ENCODE measurements at regions not wholly inside any gene's neighbourhood (a gene's known extent, or its start where the extent isn't known, plus 50 kb on each side); places are given as distances from the start of the nearest gene placed in this dataset.

DNA sequence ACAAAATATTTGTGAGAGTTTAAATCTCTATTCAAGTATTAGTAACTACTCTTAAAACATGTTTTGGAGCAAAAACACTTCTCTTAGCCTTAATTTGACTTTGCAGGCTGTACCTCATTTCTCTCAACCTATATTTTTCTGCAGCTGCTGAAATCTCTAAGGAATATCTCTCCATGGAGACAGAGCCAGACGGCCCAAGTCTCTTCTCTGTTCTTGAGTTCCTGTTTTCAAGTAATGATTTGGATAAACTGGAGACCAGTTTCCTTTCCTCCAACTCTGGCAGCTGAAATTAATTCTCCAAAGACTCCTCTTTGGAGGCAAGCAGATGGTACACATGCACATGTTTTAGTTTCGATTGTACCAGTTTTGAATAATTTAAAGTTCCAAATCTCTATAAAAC lies 659.7 kb upstream of the NEGR1 start:
- DNase-seq (ENCODE audit: low read depth, low spot score), result no peak

DNA sequence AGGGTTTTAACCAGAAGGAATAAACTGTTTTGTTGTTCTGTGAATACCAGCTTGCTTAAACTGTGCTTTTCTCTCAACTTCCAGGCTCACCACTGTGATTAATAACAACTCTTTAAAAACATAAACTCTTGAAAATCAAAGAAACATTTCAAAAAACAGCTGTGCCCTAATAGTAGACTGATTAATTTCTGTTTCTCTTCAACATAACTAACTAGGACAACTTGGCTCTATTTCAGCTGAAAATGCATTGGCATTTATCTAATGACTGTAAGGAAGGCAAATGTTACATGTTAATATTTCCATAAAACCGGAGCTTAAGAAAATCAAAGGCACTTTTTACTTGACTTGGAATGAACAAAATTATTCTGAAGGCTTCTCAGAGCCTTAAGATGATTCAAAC lies 656.1 kb upstream of the NEGR1 start:
- no peak for DNase-seq (ENCODE audit: low read depth, low spot score)

DNA sequence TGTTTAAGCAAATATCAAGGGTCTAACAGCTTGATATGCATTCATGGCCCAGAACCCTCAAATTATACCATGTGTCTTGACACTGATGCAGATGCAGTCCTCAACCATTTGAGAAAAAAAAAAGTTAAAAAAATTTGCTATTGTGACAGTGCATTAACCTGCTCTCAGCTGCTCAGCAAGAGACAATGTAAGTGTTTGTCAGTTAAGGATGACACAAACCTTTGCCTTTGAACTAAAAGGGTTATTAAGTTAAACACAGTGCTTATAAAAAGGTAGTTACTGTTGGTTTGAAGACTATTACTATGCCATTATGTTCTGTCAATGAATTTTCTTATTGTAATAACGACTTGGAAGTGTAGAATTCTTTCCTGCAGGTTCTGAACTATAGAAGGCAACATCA lies 655.6 kb upstream of the NEGR1 start:
- no peak for DNase-seq (ENCODE audit: low read depth, low spot score)

DNA sequence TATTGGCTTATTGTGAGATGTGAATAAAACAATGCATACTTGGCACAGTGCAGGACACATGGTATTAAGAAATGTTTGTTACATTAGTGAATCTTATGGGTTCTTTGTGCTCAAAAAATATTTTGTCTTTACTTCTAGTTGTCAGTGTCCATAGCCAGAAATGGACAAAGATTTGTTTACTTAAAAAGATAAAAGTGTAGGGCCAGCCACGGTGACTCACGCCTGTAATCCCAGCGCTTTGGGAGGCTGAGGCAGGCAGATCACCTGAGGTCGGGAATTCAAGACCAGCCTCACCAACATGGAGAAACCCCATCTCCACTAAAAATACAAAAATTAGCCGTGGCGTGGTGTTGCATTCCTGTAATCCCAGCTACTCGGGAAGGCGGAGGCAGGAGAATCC lies 654.6 kb upstream of the NEGR1 start:
- DNase-seq (ENCODE audit: low read depth, low spot score), result no peak

DNA sequence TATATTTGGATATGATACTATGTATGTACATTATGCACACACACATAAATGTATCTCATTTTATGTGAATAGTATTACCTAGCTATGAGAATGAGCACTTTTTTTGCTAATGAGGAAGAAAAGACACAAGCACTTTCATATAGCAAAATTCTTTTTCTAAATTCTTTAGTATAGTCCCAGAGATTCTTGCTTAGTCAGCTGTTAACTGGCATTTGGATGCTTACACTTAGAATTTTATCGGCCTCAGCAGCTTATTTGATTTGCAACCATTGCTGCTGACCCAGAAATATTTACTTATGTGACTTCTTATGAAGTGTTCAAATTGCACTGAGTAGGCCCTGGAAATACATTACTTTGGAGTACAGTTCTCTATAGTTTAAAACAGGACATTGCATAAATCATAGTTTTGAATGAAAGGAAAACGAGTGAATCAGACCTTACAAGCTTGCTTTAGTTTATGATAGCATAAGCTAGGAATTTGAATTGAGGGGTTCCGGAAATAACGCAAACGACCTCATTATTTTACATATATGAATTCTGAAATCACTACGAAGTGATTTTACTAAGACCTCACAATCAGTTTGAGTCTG lies 653.9 kb upstream of the NEGR1 start:
- DNase-seq (ENCODE audit: low read depth, low spot score), result no peak

DNA sequence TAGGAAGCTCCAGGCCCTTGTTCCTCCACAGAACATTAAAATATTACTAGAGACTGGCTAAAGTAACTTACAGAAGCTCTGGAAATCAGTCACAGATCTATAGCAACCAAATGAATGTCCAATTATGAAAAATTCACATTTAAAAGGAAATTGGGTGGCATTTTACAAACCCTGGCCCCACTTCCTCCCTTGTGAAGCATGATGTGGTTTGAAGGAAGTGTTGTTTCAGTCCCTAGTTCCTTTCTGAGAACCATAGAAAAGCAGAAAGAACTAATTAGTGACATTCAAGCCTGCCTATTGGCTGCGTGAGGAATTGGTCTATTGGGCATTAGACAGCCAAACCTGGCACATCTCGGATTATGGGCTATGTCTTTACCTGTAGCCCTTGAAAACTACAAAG lies 649.7 kb upstream of the NEGR1 start:
- no peak for DNase-seq (ENCODE audit: low read depth, low spot score)

DNA sequence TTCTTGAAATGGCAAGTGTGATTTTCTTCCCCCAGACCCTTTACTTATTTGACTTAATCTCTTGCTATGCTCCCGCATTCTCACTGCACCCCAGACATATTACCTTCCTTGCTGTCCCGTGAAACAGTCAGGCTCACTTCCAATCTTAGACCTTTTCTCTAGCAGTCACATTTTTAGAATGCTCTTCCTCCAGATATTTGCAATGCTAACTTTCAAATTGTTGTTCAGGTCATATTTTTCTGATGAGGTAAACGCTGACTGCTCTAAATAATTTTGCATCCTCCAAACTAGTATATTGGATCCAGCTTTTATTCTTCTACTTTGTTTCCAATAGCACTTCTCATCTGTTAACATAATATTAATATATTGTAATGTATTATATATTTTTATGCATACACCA lies 648.2 kb upstream of the NEGR1 start:
- DNase-seq (ENCODE audit: low read depth, low spot score), result no peak

DNA sequence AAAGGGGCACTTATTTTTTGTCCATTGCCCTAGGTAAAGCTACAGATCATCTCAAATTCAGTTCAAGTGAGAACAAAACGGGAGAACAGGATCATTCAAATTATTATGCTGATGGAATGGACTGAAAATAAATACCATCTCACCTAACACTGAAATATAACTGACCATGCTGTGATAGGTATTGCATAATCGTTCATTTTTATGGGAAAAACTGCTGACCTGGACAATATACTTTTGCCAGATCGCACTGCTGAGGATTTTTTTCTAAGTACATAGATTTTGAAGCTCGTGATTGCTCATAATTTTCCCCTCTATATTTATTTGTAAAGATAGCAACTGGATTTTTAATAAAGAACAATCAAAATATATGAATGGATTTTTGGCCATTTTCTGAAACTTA lies 636.6 kb upstream of the NEGR1 start:
- DNase-seq (ENCODE audit: low read depth, low spot score), result no peak

DNA sequence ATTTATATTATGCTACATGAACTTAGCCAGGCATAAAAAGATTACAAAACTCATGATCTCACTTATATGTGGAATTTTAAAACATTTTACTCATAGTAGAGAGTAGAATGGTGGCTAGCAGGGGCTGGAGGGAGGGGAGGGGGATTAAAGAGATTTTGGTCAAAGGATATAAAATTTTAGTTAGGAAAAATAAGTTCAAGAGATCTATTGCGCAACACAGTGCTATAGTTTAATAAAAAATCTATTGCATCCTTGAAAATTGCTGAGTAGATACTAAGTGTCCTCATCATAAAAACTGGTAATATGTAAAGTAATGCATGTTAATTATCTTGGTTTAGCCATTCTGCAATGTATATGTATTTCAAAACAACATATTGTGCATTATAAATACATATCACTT lies 635.6 kb upstream of the NEGR1 start:
- no peak for DNase-seq (ENCODE audit: low read depth, low spot score)

DNA sequence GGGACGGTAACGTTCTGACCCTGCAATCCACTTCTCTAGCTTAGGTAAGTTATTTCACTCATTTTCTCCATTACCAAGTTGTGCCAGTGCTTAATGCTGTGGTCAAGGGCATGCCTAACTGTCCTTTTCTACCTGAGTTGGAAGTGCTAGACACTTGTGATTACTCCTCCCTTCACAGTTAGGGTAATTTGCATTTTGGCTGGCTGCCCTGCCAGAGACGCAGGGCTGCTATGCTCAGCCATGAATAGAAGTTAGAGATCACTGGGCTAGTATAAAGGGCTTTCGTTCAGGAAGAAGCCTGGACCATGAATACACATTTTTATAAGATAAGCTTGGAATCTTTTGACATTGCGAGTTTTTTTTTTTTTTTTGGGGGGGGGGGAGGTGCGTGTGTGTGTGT lies 633.2 kb upstream of the NEGR1 start:
- DNase-seq (ENCODE audit: low read depth, low spot score), result no peak

DNA sequence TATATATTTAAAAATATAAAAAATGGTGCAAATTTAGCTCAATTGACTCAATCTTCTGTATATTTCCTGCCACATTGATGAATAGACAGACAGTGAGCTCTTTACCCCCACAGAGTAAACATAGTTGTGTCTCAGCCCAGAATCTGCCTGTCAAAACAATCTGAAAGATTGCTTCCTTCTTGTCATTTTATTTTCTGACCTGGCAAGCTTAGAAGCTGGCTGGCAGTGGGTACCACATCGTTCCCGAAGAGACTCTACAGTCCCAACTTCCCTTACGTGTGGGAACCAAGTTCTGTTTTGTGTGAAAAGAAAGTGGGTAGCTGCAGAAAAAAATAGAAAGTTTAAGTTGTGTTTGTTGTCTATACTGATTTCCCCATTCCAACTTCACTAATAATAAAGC lies 629.3 kb upstream of the NEGR1 start:
- no peak for DNase-seq (ENCODE audit: low read depth, low spot score)

DNA sequence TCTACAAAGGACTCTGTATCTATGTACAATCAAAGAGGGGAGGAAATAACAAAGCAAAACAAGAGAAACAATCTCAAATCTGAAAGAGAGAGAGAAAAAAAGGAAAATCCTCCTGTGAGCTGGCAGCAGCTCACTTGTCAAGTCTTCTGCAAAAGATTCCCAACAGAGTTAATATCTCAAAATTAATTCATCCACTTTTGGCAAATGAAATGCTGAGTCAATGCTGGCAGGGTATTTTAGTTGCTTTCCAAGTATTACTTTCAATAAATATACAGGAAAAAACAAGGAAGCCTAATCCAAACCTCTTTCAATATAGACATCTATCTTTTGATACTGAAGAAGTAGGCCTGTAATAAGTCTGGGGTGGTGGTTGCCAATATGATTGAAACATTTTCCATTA lies 613.9 kb upstream of the NEGR1 start:
- DNase-seq (ENCODE audit: low read depth, low spot score), result no peak

DNA sequence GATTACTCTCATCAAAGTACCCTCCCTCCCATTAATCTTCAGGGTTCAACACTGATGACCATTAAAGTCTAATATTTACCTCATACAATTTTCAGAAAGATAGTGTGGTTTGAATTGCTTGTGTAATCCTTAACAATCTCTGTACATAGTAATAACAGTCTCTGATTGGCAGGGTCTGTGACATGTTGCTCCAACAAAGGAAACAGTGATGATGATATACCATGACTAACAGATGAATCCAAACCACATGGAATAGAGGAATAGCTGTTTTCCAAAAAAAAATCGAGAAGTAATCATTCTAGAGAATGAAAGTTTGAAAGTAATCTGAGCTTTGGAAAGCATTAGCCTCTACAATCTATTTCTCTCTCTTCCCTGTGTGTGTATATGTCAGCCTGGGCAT lies 610.1 kb upstream of the NEGR1 start:
- no peak for DNase-seq (ENCODE audit: low read depth, low spot score)

DNA sequence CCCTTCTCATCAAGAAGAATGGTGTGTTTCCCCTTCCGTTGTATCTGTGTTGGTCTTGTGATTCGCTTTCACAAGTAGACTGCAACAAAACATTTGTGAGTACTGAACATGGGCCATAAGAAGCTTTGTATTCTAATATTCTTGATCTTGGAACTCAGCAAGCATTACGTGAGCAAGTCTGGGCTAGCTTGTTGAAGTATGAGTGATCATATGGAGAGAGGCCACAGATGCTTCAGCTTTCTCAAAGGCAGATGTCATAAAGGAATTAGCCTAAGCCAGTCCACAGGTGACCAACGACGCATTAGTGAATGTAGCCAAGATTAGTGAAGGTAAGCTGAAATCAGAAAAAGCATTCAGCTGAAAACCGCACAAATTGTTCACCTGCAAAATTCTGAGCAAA lies 609.6 kb upstream of the NEGR1 start:
- no peak for DNase-seq (ENCODE audit: low read depth, low spot score)

DNA sequence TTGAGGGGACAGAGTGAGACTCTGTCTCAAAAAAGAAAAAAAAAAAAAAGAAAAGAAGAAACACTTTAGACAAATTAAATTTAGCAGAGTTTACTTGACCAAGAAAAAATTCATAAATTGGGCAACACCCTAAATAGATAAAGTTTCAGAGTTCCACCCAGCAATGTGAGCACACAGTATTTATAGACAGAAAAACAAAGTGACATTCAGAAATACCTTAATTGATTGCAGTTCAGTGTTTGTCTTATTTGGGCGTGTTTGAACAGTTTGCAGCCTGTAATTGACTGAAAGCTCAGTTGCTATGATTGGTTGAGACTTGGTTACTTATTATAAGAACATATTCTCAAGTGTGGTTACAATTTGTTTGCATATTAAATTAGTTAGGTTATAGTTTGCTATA lies 603.5 kb upstream of the NEGR1 start:
- DNase-seq (ENCODE audit: low read depth, low spot score), result no peak

DNA sequence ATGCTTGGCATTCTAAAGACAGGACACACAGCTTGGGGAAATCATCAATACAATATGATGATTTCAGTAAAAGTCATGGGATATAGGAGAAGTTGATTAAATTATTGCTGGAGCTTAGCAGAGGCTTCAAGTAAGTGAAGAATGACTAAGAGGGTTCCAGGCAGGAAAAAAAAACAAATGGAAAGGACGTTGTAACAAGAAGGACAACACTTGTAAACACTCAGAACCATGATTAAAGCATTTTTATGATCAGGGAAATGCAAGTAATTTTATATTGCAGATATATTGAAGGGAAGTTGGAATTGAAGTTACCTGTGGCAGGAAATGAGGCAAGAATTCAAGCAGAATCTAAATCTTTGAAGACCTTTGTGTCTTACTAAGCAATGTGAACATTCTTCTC lies 602.7 kb upstream of the NEGR1 start:
- no peak for DNase-seq (ENCODE audit: low read depth, low spot score)

DNA sequence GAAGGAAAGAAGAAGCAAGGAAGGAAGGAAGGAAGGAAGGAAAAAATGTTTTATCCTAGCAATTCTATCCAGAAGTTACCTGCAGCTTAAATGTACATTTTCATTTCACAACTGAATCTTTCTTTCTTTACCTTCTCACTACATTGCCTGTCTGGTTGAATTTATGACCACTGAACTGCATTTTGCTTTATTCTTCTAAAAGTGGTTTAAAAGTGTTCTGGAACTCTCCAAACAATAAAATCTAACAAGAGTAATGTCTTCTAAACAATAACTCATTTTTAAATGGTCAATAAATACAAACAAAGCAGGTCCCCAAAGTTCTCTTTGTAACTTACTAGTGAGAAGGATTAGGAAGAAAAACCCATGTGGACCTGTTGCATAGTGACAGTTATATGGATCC lies 587.5 kb upstream of the NEGR1 start:
- DNase-seq (ENCODE audit: low read depth, low spot score), result no peak

DNA sequence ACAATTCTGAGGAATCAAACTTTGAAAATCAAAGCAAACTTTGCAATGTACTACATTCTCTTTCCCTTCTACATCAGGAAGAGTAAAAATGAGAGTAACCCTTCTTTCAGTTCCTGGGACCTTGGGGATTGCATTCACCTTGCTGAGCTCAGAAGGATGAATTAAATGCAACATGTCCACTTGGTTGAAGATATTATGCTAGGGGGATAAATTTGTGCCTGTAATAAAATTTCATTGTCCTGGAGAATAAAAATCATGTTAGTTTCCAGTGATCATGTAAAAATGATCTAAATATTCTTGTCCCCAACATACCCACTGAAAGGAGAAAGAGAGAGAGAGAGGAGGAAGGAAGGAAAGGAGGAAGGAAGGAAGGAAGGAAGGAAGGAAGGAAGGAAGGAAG lies 587.1 kb upstream of the NEGR1 start:
- DNase-seq (ENCODE audit: low read depth, low spot score), result no peak

DNA sequence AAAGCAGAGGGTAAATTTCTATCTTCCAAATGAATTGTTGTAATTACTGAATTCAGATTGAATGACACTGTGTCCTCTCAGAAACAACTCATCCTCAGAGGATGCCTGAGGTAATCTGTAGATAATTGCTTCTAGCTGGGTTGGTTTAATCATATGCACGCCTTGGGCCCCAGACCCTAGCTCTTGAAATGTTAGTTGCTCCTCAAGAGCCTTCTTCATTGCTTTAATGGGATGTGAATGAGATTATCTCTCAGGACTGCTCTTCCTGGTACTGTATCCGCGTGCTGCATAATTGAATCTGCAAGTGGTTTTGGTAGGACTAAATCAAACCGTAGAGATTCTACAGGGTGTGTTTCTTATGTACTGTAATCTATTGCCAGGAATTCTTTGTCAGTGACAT lies 569.3 kb upstream of the NEGR1 start:
- DNase-seq (ENCODE audit: low read depth, low spot score), result no peak

DNA sequence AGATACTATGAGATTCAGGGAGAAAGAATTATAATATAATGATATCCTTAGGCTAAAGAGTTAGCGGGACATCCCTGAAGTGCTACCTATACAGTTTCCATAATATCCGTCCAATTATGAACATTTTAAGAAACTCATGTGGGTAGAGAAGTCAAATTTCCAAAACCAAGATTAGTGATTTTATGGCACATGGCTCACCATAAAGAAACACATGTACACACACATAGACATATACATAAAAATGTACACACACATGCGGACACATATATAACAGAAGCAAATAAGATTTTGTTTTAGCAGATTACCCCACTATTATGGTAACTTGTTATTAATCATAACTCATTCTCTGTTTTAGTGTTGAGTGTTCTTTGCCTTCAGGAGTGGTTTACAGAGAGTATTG lies 566.7 kb upstream of the NEGR1 start:
- DNase-seq (ENCODE audit: low read depth, low spot score), result no peak

DNA sequence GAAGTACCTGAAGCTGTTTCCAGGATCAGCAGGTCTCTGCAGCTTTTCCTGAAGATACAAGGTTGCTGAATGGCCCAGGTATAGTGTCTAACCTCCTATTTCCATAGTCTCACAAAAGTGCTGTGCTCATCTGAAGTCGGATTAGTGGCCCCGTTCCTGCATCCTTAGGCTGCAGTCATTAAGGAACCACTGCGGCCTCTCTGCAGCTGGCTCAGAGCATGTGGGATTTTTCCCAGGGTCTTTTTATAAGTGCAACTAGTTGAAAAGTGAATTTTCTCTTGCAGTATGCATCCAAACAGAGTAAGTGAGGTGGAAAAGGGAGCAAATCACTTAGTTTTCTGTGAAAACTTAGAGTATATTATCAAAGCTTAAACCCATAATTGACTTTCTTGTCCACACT lies 565.3 kb upstream of the NEGR1 start:
- DNase-seq (ENCODE audit: low read depth, low spot score), result no peak

DNA sequence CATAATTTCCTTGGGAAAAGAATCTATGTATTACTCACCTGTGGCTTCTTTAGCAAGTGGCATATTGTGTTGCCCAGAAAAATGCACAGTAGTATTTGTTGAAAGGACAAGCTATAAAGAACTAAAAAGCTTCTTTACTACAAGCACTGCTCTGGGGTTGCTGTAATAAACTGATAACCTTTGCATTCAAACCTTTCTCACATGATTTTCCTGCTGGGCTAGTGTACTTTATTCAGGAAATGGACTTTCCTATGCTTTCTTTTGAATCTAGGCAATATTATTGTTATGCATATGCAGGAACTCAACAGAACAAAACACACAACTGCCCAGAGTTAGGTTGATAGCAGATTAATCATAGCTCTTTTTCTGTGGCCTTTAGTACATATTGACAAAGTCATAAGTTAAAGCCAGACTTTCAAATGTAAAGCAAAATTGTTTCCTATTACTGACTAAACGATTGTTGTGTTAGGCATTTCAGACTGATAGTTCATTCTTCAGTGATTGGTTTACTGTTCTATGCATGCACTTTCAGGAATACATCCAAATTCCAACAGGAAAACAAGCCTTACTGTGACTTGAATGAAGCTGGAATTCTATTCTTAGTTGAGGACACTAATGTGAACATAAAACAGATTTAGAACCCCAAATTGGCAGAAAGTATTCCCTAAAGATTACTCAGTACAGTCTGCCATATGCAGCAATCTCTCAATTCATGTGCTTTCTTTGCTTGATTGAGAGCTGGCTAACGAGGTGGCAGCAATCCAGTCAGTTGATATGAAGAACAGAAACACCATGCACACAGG lies 564.3 kb upstream of the NEGR1 start:
- no peak for DNase-seq (ENCODE audit: low read depth, low spot score)

DNA sequence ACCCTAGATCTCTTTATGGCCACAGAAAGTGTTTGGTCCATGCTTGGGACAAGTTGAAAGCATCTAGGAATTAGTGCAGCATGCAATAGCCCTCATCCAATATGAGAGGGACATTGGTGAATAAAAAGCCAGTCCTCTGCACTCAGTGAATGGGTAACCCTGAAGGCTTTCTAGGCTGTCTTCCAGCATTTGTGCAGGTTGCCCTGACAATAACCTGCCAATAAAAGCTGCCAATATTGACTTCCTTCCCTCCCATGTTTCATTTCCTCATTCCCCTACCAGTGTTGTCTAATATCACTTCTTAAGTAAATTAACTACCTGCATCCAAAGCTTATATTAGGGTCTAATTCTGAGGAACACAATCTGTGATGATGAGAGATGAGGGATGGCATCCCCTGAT lies 563.6 kb upstream of the NEGR1 start:
- no peak for DNase-seq (ENCODE audit: low read depth, low spot score)

DNA sequence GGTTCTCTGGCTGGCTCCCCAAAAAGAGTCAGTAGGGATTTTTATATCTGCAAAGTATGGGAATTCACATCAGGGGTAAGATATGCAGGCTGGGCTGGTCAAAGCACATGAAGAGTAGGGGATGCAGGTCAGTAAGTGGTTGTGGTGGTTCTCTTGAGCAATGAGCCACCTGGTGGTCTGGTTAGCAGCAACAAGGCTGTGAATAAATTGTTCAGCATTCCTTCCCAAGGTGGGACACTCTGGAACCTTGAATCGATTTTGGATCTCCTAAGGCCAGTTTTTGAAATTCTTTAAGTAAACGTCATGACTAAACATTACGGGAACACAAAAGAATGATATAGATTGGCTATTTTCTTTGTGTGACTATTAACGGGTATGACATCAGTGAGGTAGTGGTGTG lies 563.0 kb upstream of the NEGR1 start:
- DNase-seq (ENCODE audit: low read depth, low spot score), result no peak

Measured in smooth muscle cell of the brain vasculature (primary cell).